GM12872 (cell line): ENCODE measurements at regions not wholly inside any gene's neighbourhood (a gene's known extent, or its start where the extent isn't known, plus 50 kb on each side); places are given as distances from the start of the nearest gene placed in this dataset.

ENCODE experiments used
- TF ChIP-seq, protein P1 (sequence below): IDR thresholded peaks from 3 replicates; pipeline ENCODE4 v1.5.1; 2011; ENCODE audit warnings: low read depth, mild to moderate bottlenecking, low read length, moderate library complexity; ENCODE audit not compliant: insufficient read depth

DNA sequence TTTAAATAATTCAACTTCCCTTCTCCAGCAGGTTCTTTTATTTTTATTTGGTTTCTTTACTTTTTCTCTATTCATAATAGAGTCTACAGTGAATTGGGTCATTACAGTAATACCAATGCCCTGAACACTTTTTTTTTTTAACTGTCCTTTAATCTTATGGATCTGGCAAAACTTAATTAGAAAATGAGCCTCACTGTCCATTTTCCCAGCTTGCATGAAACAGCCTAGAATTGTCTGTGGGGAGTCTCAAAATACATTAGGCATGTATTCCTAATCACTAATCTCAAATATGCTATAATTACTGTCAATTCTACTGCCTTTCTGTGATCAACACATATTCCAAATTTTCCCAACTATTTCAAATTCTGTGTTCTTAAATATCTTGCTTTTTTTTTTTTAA lies 406.8 kb downstream of the ANXA1 start:
- TF ChIP-seq, protein P1, sequence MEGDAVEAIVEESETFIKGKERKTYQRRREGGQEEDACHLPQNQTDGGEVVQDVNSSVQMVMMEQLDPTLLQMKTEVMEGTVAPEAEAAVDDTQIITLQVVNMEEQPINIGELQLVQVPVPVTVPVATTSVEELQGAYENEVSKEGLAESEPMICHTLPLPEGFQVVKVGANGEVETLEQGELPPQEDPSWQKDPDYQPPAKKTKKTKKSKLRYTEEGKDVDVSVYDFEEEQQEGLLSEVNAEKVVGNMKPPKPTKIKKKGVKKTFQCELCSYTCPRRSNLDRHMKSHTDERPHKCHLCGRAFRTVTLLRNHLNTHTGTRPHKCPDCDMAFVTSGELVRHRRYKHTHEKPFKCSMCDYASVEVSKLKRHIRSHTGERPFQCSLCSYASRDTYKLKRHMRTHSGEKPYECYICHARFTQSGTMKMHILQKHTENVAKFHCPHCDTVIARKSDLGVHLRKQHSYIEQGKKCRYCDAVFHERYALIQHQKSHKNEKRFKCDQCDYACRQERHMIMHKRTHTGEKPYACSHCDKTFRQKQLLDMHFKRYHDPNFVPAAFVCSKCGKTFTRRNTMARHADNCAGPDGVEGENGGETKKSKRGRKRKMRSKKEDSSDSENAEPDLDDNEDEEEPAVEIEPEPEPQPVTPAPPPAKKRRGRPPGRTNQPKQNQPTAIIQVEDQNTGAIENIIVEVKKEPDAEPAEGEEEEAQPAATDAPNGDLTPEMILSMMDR, result no peak

DNA sequence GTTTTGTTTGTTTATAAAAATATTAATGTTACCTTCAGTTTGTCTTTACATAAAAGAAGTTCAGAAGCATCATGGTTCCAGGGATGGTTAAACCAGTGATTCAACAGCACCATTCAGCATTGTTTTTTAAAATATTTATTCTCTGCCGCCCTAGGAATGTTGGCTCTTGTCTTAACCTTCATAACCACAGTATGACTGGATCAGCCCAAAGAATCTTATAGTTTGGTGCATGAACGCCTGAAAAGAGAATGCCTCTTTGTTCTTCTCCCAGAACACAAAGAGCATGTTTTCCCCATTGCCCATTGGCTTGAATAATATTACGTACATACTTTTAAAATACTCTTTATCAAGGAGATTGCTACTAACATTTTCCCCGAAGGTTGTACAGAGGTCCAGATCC lies 413.4 kb downstream of the ANXA1 start:
- TF ChIP-seq, protein P1, result no peak

DNA sequence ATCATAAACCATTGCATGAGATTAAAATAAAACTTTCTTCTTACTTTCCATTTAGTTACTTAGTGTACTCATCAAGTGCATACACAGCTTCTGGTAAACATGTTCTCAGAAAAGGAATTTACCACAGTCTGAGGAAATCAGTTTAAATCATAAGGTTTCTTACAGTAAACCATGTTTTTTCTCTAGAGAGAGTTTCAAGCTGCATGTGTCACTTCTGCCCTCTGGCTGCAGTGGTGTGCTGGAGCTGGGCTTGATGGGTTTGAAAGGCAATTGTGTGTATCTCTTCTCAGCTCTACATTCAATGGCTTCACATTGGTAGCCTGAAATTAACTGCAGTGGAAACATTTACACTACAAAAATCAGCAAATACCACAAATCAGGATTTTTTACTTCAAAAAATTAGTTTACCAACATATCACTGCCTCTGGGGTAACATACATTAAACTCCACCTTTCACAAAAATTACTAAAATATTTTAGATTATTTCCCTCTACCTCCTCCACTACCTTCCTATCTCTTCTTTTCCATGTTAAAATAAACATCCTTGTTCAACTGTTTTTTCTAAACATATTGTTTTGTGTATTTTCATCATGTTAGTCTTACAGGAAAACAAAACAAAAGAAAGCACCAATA lies 414.3 kb downstream of the ANXA1 start:
- TF ChIP-seq, protein P1, result peak; percentile 48; the same call in 2 of the 3 replicates

DNA sequence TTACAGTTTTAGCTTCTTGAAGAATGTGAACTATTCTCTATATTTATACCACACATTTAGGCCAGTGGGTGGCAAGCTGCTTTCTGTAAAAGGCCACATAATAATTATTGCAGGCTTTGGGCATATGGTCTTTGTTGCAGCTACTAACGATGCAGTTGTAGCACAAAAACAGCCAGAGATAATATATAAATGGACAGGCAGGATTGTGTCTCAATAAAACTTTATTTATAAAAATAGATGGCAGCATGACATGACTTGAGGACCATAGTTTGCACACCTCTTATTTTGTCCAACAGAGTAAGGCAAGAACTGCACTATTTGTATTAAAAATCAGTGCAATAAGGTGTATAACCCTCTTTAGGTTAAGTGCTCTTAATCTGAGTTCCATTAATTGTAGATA lies 415.0 kb downstream of the ANXA1 start:
- TF ChIP-seq, protein P1, result no peak

DNA sequence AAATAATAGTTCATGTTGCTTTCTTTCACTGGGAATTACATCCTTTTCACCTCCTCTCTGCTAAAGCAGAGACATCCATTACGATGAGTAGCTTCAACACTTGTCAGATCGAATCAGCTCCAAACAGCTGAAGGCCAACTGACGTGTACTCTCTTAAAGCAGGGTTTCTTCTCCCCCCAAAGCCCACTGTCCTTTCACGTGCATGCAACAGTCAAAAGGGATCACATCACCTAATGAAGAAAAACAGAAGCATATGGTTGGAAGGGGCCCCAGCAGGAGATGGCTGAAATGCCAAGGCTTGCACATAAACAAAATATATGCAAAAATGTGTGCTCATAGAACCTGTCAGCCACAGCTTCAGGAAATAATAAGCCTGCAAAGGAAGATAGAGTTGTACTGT lies 421.6 kb downstream of the ANXA1 start:
- TF ChIP-seq, protein P1, result no peak

DNA sequence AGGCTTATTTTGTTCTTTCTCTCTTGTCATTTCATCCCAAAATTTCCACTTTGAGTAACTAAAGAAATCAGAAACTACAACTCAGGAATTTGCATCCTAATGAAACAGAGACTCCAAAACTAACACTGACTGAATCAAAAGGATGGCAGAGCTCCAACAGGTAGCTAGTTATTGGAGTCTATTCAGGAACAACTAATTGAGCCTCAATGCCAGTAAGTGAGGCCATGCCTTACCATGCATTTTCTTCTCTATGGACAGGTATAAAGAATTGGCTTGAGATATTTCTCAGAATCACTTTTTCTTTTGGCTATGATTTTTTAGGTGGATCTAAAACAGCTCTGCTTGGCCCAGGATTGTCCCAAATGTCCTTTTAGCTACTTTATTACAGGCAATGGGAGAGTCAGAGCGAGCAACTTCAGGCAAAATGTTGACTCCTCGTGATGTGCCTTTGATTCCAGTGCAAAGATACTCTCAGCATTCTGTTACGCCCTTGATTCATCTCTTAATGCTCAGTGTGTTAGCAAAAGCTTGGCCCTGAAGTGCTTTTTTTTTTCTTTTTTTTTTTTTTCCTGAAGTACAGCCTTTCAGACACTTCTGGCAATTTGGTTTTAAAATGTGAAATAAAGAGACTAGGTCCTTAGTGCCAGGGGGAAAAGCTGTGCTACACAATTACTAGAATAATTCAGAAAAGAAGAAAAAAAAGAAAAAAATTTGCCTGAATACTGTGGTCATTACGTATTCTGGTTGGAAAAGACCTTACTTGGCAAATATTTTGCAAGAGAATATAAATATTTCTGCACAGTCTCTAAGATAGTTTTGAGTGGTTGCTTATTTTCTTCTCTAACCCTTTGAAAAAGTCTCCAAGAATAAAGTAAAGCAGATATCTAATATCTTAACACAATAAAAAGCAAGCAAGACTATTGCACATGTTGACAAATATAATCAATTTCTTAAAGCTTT lies 423.7 kb downstream of the ANXA1 start:
- TF ChIP-seq, protein P1, result no peak

DNA sequence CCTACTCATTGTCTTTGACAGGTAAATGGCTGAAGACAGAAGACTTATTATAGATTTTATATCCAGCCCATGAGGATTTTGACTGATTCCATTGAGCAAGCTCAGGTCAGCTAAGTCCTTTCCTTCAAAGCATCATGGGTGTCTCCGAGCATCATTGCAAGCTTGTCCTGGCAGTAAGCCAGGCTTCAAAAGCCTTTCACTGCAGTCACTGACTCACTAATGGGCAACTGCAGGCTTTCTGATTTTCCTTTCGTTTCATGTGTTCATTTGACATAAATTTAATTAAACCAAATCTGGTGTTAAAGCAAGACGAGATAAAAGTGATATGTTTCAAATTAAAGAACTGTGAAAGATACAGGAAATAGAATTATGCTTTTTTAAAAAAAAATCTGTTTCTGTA lies 426.2 kb downstream of the ANXA1 start:
- TF ChIP-seq, protein P1, result no peak
